ENCODE measurements at regions not wholly inside any gene's neighbourhood (a gene's known extent, or its start where the extent isn't known, plus 50 kb on each side); places are given as distances from the start of the nearest gene placed in this dataset.

DNA sequence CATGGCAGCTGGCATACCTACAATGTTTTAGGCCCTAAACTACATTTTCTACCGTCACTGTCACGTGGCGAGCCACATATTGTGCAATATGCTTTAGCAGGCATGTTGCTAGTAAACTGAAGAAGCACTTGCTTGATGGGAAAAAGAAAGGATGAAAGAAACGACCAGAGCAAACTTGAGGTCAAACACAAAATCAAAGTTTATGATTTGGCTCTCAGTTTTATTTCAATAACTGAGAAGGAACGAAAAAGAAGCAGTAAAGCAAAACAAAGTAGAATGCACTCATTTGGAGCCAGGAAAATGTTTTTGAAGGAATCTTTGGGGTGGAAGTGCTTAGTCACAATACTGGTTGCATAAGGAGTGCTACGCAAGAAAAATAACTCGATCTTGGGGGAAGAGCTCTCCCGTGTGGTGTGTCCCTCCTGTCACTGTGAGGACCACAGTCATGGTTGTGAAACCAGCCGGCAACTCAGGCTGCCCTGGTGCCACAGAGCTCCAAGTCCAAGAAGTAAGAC lies 349.8 kb downstream of the RBM43 start:
- in situ Hi-C loops (cut with HindIII; ENCODE audit: low sequenced_read_pairs) = no loop called here

DNA sequence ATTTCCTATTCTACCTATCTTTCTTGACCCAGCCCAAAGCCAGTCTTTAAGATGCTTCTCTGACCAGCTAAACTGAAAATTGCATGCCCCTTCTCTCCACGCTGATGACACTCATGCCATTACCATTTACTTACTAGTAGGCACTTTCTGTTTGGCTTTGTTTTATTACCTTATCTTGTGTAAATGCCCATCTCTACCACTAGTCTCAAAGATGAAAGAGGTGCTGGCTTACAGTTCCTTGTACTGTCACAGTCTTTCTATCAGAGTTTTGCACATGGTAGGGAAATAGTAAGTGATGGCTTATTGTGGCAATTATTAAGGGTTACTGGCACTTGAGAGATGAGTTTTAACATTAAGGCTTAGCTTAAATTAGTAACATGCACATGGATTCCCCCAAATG lies 352.1 kb downstream of the RBM43 start:
- in situ Hi-C loops (cut with HindIII; ENCODE audit: low sequenced_read_pairs) = no loop called here

DNA sequence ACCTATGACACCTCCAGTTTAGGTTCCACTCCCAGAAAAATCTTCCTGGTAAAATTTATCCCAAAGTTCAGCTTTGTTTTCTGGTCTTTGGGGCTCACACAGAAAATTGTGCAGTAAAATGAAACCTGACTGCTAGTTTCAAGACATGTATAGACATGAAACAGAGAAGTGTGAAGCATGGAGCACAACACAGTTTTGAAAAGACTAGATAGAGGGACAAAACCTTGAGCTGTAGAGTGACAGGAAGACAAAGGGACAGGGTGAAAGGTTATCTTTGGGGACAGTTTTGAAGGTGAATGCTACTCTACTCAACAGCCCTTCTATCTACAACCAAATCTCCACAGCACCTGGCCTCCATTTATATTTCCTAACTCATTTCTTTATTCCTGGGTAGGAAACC lies 352.6 kb downstream of the RBM43 start:
- in situ Hi-C loops (cut with HindIII; ENCODE audit: low sequenced_read_pairs) = no loop called here

DNA sequence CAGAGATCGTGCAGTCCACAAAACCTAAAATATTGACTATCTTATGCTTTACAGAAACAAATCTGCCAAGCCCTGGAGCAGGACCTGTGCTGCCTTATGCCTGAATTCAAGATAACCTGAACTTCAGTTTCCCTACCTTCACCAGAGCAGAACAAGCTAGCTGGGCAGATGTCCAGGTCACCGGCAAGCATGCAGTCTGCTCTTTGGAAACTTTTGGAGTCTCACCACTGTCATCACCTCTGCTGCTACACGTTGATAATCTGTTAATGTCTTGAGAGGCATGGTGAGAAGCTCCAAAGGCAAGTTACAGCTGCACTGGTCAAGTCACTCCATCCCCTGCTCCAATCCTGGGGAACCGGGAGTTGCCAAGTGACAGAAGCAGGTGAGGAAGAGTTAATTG lies 354.2 kb downstream of the RBM43 start:
- in situ Hi-C loops (cut with HindIII; ENCODE audit: low sequenced_read_pairs) = no loop called here

DNA sequence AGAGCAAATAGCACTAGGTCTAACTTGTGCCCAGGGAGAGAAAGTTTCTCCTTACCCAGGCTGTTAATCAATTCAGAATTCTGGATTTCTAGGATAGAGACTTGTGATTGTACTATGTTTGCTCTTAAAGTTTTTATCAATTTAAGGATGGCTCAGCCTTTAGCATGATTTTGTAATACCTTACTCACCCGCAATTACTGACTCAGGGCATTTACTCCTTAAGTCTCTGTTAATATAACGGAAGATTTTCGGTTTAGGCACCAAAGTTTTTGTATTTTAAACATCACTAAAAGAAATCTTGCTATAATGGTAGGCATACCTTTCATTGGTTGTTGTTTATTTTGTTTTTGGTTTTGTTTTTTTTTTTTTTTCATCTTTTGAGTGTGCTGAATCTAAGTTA lies 358.2 kb downstream of the RBM43 start:
- in situ Hi-C loops (cut with HindIII; ENCODE audit: low sequenced_read_pairs) = no loop called here

DNA sequence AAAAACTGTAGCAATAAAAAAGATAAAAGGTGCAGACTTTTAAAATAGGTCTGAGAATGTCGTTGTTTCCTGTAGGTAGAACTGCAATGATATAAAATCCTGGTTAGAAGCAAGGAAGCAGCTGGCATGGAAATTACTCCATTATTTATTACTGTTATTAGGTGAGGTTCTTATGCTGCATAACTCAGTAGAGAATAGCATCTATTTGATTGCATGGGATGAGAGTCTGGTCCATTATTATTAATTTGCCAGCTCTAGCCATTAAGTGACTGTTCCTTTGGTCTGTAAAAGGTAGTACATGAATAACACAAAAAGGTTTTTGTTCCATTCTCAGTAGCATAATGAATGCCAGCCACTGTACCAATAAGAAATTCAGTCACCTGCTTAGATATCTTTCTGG lies 358.6 kb downstream of the RBM43 start:
- in situ Hi-C loops (cut with HindIII; ENCODE audit: low sequenced_read_pairs) = no loop called here

DNA sequence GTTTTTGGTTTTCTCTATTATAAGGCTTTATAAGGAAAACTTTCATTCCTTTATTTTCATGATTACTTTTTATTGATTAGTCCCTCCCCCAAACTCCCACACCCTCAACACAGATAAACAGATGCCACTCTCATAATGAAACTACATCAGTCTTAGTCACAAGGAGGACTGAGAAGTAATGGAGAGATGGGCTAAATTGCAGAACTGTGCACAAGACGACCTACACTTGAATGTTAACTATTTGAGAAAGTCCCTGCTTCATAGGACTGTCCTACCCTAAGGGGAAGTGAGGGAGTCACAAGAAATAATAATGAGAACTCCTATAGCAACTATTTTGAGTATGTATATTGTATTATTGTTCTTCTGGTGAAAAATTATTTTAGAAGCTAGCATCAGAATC lies 360.8 kb downstream of the RBM43 start:
- in situ Hi-C loops (cut with HindIII; ENCODE audit: low sequenced_read_pairs) = no loop called here

DNA sequence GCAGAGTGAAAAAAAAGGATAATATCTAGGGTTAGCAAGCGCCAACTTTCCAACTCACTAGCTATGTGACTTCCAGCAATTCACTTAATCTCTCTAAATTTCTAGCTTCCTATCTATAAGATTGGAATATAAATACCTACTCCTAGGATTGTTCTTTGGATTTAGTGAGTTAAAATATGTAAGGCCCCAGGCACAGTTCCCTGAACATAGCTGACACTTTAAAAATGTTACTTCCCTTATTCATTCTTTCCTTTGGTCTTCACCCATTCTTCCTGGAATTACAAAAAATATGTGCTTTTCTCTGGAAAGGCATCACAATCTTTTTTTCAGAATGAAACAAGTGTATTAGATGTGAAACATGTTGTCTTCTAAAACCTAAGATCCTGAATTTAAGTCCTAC lies 365.7 kb downstream of the RBM43 start:
- in situ Hi-C loops (cut with HindIII; ENCODE audit: low sequenced_read_pairs) = no loop called here

DNA sequence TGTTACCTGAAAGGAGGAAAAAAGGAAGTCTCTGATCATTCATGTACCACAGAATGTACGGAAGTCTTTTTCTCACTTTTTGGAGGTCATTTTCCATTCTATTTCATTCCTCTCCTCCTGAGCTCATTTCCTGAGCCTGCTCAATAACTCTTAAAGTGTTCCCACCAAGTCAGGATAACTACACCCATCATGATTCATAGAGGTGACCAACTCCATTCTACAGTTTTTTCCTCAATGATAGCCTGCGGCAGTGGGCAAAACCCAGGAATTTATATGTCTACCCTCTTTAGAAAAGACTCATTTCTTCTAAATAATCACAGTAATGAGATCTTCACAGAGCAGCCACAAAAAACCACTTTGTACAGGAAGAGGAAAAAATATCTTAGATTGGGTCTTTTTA lies 372.5 kb downstream of the RBM43 start:
- in situ Hi-C loops (cut with HindIII; ENCODE audit: low sequenced_read_pairs) = no loop called here

DNA sequence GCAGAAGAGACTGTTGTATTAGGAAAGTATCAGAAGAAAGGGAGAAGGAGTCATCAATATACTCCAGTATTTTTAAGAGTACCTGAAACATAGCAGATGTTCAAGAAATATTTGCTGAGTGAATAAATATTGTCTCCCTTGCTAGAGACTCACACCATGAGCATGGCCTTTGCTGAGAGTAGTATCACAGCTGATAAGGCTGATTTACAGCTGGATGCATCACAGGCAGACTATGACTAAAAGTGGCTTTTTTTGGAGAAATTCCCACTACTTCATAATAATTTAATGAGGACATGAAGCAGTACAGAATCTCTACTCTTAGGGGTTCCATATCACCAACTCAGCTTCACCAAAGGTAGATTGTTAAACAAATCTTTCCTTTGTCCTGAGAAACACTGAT lies 373.3 kb downstream of the RBM43 start:
- in situ Hi-C loops (cut with HindIII; ENCODE audit: low sequenced_read_pairs) = no loop called here

DNA sequence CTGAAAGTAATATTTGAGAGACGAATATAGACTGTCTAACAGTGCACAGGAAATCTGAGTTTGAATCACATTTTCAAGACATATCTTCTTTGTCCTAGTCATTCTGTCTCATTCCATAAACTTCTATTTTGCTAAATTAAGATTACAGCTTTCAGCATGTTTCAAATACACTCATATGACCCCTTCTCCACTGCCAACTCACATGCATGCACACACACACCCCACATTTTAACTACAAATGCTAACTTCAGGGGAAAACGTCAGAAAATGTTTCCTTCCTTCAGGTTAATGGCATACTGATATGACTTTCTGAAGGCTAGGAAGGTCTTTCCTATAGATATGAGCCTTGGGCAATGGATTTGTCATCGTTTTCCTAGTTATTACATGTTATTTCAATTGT lies 373.7 kb downstream of the RBM43 start:
- in situ Hi-C loops (cut with HindIII; ENCODE audit: low sequenced_read_pairs) = no loop called here

DNA sequence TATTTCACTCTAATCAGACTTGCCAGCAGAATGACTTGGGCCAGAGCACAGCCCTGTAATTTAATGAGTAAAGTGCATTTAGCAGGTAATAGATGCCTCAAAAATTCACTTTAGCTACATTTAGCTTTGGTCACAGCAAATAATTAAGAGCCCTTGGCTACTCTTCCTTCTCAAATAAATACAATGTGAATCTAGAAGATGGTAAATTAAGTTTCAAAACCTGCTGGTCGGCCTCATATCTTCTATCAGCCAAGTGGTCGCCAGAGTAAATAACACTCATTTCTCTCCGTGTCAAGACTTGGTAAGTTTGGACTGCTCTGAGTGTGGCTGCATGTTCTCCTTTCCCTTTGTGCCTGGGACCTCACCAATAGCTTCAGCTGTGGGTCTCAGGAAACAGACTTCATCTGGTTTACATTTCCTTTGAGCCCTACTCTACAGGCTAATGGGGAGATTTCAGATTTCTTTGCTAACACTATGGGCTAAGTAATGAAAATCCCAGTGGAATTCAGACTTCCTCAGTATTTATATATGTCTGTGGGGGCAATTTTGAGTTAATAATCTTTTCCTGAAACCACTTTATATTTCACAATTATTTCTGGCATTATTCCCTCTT lies 375.8 kb downstream of the RBM43 start:
- in situ Hi-C loops (cut with HindIII; ENCODE audit: low sequenced_read_pairs) = no loop called here

DNA sequence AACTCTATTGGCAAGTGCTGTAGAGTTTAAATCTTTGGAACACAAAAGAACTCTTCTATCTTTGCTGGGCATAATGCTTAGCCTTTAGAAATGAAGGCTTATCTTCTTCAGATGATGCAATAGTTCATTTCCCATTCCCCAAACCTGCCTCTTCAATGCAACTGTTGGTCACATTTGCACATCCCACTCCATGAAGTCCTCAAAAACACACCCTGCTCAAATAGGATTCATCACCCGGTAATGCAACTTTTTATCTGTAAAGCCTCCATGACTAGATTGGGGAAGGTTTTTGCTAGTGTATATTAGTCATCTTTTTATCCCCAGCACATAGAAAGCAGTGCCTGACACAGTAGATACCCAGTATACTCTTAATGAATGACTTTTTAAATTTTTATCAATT lies 376.4 kb downstream of the RBM43 start:
- in situ Hi-C loops (cut with HindIII; ENCODE audit: low sequenced_read_pairs) = no loop called here

DNA sequence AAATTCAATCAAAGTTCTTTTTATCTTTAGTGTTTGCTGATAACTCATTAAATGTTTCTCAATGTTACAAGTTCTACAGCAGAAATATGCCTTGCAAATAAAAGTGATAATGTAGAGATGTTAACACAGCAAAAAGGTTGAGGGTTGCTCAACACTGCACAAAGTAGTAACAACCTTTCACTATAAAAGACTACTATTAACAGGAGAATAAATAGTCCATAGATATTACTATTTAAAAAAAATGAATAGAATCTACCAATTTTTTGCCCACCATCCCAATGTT lies 378.1 kb downstream of the RBM43 start:
- in situ Hi-C loops (cut with HindIII; ENCODE audit: low sequenced_read_pairs) = no loop called here

DNA sequence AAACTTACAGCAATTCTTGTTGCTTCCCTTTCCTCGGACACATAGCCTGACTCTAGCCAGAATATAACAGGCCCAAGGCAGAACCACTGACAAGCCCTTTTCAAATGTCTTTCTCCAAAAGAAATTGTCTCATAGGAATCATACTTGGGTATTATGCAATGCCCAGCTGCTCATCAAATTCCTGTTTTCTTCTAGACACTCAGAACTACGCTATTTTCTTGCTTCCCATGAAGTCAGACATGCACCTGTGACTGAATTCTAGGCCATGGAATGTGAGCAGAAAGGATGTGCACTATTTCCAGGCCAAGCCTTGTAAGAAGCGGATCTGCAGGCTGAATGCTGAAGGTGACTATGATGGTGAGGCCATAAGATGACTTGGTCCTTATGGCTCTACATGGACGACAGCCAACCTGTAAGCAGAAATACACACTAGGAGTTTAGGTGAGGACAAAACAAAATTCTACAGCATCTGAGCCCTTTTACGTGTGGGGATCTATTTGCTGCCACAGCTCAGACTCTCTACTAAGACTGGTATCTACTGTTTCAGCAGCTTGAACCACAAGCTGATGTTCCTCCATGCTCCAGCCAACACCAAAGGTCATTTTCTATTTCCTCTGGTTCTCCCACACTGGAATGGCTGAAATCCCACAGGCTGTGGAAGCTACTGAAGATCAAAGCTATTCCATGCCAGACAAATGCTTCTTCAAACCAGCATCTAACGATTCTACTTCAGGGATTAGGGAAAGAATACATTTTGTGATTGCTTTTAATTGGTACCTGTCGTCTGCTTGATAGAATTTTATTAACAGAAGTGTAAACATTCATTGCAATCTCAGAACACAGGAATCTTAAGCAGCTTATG lies 378.7 kb downstream of the RBM43 start:
- in situ Hi-C loops (cut with HindIII; ENCODE audit: low sequenced_read_pairs) = no loop called here

DNA sequence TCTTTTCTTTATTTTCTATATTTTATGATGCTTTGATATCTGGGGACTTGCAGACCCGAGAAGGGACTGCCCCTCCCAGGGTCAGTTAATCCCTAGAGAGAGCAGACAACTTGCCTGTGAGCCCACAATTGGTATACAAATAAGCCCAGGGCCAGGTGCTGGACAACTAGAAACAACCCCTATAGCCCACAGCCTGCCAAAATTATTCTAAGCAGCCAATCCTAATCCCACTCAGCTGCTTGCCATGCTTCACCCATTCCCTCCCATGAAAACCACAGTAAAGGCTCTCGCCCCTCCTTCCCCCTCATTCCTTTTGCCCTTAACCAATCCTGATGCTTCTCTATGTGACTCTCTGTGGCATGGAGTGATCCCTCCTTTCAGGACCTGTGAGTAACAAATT lies 380.7 kb downstream of the RBM43 start:
- in situ Hi-C loops (cut with HindIII; ENCODE audit: low sequenced_read_pairs) = no loop called here

DNA sequence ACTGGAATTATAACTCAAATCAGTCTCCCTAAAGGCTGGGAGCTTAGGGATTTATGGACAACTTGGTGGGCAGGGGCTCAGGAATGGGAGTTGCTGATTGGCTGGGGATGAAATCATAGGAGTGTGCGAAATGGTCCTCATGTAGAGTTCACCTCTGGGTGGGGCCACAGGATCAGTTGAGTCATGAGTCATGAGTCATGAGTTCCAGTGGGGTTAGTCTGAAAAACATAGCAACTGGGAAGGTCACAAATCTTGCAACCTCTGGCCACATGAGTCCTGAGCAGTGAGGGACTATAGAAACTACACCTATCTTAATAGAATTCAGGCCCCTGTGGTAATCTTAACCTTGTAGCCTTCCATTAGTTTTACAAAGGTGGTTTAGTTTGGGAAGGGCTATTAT lies 383.3 kb downstream of the RBM43 start:
- in situ Hi-C loops (cut with HindIII; ENCODE audit: low sequenced_read_pairs) = no loop called here

DNA sequence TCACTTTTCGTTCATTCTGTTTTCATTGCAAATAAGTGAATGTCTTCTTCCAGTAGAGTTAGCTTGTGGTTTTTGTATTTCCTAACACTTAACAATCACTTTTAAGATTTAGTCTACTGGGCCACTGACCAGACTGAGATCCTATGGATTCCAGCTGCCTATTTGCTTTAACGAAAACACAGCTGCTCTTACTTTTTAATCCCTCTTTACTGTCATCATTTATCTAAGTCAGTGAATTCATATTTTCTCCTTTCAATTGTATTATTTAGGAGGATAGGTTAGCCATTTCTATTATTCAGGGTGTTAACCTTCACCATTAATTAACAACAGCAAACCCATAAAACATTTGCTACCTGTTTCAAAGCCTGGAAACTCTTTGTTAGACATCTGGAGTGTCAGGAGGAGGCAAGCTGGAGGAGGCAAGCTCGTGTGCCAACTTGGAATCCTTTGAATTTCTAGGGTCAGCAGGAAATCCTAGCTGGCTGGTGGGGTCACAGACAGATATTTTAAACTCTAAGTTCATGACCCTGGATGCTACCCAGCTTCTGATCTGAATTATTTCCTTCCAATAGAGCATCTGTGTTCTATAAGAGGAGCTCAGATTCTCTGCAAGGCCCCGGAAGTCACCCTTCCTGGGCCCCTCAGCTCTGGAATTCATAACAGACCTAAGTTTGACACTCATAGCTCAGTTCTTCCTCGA lies 385.3 kb downstream of the RBM43 start:
- in situ Hi-C loops (cut with HindIII; ENCODE audit: low sequenced_read_pairs) = no loop called here

DNA sequence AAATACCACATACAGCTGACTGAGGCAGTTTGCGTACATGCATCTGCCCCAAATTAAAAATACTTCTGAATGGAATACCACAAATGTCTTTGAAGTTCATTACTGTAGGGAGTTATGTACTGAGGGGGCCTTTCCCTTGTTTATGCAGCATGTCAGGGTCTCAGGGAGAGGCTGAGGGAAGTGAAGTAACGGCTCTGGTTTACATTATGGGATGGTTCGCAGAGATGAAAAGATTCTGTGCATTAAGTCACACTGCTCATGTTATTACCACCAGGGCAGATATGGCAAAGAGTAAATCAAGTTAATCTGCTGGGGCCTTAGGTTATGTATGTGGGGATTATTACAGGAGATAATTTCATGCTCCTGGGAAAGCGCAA lies 385.9 kb upstream of the RND3 start:
- in situ Hi-C loops (cut with HindIII; ENCODE audit: low sequenced_read_pairs) = no loop called here

DNA sequence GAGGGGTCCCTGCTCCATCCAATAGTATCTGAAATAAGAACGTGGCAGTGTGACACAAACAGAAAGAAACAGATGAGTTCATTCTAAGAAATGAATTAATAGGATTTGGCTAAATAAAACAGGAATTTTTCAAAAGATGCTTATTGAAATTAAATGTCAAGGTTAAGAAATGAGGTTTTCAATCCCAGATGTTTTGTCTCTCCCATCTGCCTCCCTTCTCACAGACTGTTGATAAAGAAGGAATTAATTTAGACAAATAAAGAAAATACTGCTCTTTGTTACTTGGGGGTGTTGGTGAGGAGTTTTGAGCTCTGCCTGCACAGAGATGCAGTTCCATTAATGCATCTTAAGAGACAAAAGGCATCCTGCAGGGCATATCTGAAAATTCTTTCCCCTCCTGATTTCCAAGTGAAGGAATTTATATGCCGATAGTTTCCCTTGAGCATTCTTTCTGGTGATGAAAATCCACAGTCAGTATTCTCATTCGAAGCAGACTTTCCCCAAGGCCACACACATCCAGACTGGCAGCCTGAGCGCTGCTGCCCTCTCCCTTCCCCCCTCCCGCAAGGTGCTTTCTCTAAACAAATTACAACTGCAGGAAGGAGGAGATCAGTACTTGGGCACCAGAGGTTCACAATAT lies 385.4 kb upstream of the RND3 start:
- in situ Hi-C loops (cut with HindIII; ENCODE audit: low sequenced_read_pairs) = no loop called here

DNA sequence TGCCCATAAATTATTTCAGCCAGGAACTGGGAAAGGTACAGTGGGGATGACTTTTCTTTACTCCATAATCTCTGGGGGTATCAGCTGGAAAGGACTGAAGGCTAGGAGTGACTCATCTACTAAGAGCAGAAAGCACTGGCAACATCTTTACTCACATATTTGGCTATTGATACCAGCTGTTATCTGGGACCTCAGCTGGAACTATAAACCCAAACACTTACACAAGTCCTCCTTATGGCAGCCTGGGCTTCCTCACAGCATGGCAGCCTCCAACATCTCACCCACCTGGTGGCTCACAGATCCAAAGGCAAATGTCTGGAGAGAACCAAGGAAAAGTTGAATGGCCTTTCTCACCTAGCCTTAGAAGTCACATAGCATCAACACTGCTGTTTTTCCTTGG lies 379.0 kb upstream of the RND3 start:
- in situ Hi-C loops (cut with HindIII; ENCODE audit: low sequenced_read_pairs) = no loop called here

DNA sequence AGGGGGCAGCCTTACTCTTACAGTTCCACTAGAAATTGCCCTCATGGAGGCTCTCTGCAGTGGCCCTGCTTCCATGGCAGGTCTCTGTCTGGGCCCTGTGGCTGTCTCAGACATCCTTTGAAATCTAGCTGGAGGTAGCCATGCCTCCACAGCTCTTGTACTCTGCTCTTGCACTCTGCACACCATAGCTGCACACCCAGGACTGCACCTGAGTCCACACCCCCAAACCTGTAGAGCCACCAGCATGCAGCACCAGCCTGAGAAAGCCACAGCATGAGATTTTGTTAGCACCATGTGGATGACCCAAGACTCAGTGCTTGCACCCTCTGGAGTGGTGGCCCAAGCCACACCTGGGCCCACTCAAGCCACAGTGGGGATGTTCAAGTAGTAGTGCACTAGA lies 376.2 kb upstream of the RND3 start:
- in situ Hi-C loops (cut with HindIII; ENCODE audit: low sequenced_read_pairs) = no loop called here

All from DLD1 (cell line).